Neural crest cell (in vitro differentiated cells): ENCODE measurements at regions not wholly inside any gene's neighbourhood (a gene's known extent, or its start where the extent isn't known, plus 50 kb on each side); places are given as distances from the start of the nearest gene placed in this dataset.

Source experiments
- DNase-seq: peaks from one replicate; pipeline ENCODE4 v3.0.0; 2021; ENCODE audit warnings: low read depth, mixed read lengths, low spot score
- H3K27ac Mint-ChIP-seq: one replicate; pipeline ENCODE4 v1.8.0; 2021; ENCODE audit warnings: mild to moderate bottlenecking, mixed read lengths; ENCODE audit not compliant: unreplicated experiment
- H3K27me3 Mint-ChIP-seq: 2 replicates; pipeline ENCODE4 v1.8.0; 2021; ENCODE audit warnings: low read depth, mild to moderate bottlenecking, mixed read lengths
- H3K36me3 Mint-ChIP-seq: 2 replicates; pipeline ENCODE4 v1.8.0; 2021; ENCODE audit warnings: low read depth, mild to moderate bottlenecking, mixed read lengths
- H3K4me1 Mint-ChIP-seq: 2 replicates; pipeline ENCODE4 v1.8.0; 2021; ENCODE audit warnings: mixed read lengths
- H3K4me3 Mint-ChIP-seq: one replicate; pipeline ENCODE4 v1.8.0; 2021; ENCODE audit warnings: mild to moderate bottlenecking, mixed read lengths
- H3K9me3 Mint-ChIP-seq: 2 replicates; pipeline ENCODE4 v1.8.0; 2021; ENCODE audit warnings: mixed read lengths
- CTCF ChIP-seq: fragments of 200-600 bp; sonication (generic); conservative IDR thresholded peaks from 2 replicates; pipeline ENCODE4 v1.5.0; 2021; ENCODE audit warnings: antibody characterized with exemption, mild to moderate bottlenecking

GRCh38 chr12:114254998-114255397 lies 150.9 kb downstream of the TBX5 start:
- no peaks in the 10 kb centered on the region for H3K4me1 Mint-ChIP-seq
- DNase-seq, result no peak
- H3K27ac Mint-ChIP-seq, result no peak overlapping the region
- peaks cover 30% of the 10 kb centered on the region for H3K27me3 Mint-ChIP-seq
- no peak for TF ChIP-seq CTCF
- no peaks in the 10 kb centered on the region for H3K36me3 Mint-ChIP-seq
- peaks cover 3% of the 10 kb centered on the region for H3K9me3 Mint-ChIP-seq
- no peak overlapping the region for H3K4me3 Mint-ChIP-seq

- Mint-ChIP-seq H3K36me3 (no peaks in the 10 kb centered on the region), H3K4me1 (no peaks in the 10 kb centered on the region)
Observed at GRCh38 chr12:114253976-114254778, 151.8 kb downstream of the TBX5 start.

GRCh38 chr12:114248527-114248926 lies 157.4 kb downstream of the TBX5 start:
- TF ChIP-seq CTCF, result no peak
- Mint-ChIP-seq H3K4me3 (no peak overlapping the region), H3K4me1 (no peaks in the 10 kb centered on the region), H3K27me3 (peaks cover 52% of the 10 kb centered on the region), H3K36me3 (no peaks in the 10 kb centered on the region), H3K27ac (no peak overlapping the region), H3K9me3 (peaks cover under 1% of the 10 kb centered on the region)
- DNase-seq, result no peak

More at GRCh38 chr12:114253976-114254778, 151.8 kb downstream of the TBX5 start:
- no peak for TF ChIP-seq CTCF
- Mint-ChIP-seq H3K9me3 (peaks cover 3% of the 10 kb centered on the region), H3K4me3 (no peak overlapping the region), H3K27ac (no peak overlapping the region), H3K27me3 (peaks cover 30% of the 10 kb centered on the region)
- DNase-seq, result no peak

- DNase-seq, result no peak
- H3K27ac Mint-ChIP-seq, result no peak overlapping the region
- no peaks in the 10 kb centered on the region for H3K36me3 Mint-ChIP-seq
- H3K27me3 Mint-ChIP-seq, result peaks cover 60% of the 10 kb centered on the region
- H3K4me1 Mint-ChIP-seq, result no peaks in the 10 kb centered on the region
- no peak overlapping the region for H3K4me3 Mint-ChIP-seq
- H3K9me3 Mint-ChIP-seq, result no peaks in the 10 kb centered on the region
- no peak for TF ChIP-seq CTCF
Observed at GRCh38 chr12:114245555-114245954, 160.4 kb downstream of the TBX5 start.

GRCh38 chr12:114241973-114242434 lies 163.9 kb downstream of the TBX5 start:
- no peak overlapping the region for H3K27ac Mint-ChIP-seq
- no peak overlapping the region for H3K4me3 Mint-ChIP-seq
- H3K4me1 Mint-ChIP-seq, result no peaks in the 10 kb centered on the region
- no peak for TF ChIP-seq CTCF
- peaks cover 71% of the 10 kb centered on the region for H3K27me3 Mint-ChIP-seq
- H3K36me3 Mint-ChIP-seq, result no peaks in the 10 kb centered on the region
- H3K9me3 Mint-ChIP-seq, result no peaks in the 10 kb centered on the region
- no peak for DNase-seq
